HG03175 (cell line): ENCODE measurements at regions not wholly inside any gene's neighbourhood (a gene's known extent, or its start where the extent isn't known, plus 50 kb on each side); places are given as distances from the start of the nearest gene placed in this dataset.

ENCODE experiments used
- ATAC-seq: cut with Tn5 transposase; IDR thresholded peaks from one replicate; pipeline ENCODE4 v1.9.1; 2021; ENCODE audit warnings: mild to moderate bottlenecking, moderate library complexity; ENCODE audit not compliant: unreplicated experiment

DNA sequence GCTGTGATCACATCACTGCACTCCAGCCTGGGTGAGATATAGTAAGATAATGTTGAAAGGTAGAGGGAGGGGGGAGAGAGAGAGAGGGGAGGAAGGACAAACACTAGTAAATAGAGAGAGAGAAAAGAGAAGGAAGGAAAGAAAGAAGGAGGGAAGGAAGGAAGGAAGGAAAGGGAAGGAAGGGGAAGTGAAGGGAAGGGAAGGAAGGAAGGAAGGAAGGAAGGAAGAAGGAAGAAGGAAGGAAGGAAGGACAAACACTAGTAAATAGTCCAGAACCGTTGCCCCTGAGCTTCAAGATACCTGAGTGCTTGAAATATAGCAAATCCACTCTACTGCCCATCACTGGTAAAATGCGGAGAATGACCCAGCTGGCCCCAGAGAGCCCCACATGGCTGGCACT is 156.5 kb upstream of the ZNF507 start:
- no peak for ATAC-seq

DNA sequence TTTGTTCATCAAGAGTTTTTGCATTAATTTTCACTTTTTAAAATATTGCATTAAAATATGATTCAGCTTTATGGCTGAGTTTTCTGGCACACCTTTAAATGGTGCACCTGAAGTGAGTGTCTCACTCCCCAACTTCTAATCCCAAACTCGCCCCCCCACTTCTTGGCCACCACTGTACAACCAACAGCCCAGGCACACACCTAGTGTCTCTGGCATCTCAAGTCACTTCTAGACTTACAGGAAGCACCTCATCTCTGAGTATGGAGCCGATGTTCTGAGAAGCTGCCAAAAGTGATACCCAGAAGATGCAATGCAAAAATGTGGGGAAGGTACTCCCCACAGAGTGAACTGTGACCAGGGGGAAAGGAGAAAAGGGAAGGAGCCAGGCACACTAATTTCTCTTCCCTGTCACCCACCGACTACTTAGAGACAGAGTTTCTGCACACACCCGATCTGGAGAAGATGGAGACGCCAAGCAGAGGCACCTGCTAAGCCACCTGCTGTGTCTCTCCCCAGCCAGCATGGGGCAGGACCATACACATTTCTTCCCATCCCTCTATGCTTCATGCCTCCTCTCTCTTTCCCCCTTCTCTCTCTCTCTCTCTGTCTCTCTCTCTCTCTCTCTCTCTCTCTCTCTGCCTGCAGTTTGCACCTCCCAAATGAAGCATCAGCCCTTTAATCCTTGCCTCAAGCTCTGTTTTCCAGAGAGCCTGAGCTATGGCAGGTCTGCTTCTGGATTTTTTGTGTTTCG is 155.3 kb upstream of the ZNF507 start:
- ATAC-seq = no peak

GRCh38 chr19:32191921-32192320 is 153.5 kb upstream of the ZNF507 start:
- no peak for ATAC-seq

- ATAC-seq = no peak
These were observed 149.5 kb upstream of the ZNF507 start for GRCh38 chr19:32195706-32196610.

GRCh38 chr19:32196690-32197420 is 148.6 kb upstream of the ZNF507 start:
- ATAC-seq = no peak

- no peak for ATAC-seq
These were observed 147.2 kb upstream of the ZNF507 start for GRCh38 chr19:32197896-32198882.

GRCh38 chr19:32199501-32200040 is 145.8 kb upstream of the ZNF507 start:
- no peak for ATAC-seq

DNA sequence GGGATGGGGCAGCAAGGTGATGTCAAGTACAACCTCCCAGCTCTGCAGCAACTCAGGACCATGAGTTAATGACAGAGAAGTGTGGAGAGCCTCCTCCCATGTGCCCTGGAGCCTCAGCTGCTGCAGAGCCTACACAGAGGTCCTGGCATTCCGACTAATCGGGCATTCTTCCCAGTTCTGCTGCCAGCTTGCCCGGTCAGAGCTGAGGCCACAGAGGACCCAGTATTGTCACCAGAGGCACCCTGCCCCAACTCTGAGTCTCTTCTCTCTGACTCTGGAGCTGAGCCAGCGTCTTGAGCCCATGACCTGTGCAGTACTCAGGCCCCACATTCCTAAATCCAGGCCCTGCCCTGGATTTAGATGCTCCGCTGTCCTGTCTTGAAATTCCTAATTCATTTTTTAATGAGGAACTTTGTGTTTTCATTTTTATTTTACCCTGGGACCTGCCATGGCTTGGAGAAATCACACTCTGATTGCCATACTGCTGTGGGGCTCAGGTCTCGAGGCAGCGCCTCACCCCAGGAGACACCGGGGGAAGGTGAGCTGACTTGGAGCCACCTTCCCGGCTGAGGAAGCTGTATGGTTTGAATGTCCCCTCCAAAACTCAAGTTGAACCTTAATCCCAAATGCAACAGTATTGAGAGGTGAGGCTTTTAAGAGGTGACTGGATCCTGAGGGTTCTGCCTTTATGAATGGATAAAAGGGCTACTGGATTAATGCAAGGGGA is 144.9 kb upstream of the ZNF507 start:
- no peak for ATAC-seq

DNA sequence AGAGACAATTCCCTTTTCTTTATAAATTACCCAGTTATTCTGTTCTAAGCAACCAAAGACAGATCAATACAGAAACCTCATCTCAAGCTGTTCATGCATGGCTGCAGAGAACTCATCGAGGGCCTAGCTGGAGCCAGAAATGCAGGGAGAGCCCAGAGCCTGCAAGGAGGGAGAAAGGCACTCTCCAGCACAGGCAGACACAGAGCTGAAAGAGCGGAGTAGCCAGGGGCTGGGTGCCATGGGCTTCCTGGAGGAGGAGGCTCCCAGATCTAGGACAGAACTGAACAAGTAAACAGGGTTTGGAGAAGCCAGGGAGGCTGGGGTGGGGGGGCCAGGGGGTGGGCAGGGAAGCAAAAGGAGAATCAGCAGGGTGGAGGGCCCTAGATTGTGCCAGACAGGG is 144.2 kb upstream of the ZNF507 start:
- ATAC-seq = no peak

- no peak for ATAC-seq
These were observed 143.8 kb upstream of the ZNF507 start for GRCh38 chr19:32201636-32202051.

GRCh38 chr19:32202244-32202643 is 143.2 kb upstream of the ZNF507 start:
- ATAC-seq = no peak

DNA sequence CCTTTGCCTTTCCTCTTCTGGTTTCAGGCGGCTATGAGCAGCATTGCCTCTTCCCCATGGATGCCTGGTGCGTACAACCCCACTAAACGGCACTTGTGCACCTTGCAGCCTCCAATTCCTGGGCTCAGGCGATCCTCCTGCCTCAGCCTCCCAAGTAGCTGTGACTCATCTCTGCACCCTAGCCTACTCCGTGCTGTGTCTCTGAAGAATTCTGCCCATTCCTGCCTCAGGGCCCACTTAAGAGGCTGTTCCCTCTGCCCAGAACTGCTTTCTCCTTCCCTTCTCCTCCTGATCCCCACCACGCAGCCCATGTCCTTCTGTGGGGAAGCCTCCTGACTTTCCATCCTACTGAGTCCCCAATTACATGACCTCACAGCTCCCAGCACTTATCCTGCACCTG is 142.2 kb upstream of the ZNF507 start:
- ATAC-seq = no peak

GRCh38 chr19:32206065-32206464 is 139.3 kb upstream of the ZNF507 start:
- no peak for ATAC-seq

- no peak for ATAC-seq
These were observed 137.3 kb upstream of the ZNF507 start for GRCh38 chr19:32208060-32208459.

GRCh38 chr19:32219392-32219791 is 126.0 kb upstream of the ZNF507 start:
- no peak for ATAC-seq

GRCh38 chr19:32219881-32220472 is 125.4 kb upstream of the ZNF507 start:
- no peak for ATAC-seq

GRCh38 chr19:32220951-32221350 is 124.5 kb upstream of the ZNF507 start:
- ATAC-seq = no peak

DNA sequence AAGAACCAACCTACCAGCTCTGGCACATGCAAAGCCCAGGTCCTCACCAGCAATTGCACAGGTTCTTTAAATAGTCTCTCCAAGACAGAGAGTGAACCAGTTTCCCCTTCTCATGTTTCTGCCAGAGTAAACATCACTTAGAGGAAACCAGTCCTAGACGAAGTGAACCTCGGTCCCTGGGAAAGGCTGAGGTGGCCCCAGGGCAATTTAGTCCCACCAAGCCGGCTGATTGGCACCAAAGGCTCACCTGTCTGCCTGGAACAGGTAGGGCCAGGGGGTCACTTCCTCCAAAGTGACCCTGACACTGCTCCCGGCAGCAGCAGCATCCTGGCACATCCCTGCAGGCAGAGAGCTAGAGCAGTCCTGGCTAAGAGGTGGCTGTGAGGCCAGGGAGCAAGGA is 122.9 kb upstream of the ZNF507 start:
- no peak for ATAC-seq

DNA sequence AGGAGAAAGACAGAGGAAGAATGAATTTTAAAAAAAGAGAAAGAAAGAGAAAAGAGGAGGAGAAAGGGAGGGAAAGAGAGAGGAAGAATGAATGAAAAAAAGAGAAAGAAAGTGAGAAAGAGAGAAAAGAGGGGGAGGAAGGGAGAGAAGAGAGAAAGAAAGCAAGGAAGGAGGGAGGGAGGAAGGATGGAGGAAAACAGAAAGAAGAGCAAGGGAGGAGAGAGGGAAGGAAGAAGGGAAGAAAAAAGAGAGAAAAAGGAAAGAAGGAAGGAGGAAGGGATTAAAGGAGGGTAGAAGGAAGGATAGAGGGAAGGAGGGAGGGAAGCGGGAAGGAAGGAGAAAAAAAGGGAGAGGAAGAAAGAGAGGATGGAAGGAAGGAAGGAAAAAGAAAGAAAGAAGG is 122.3 kb upstream of the ZNF507 start:
- no peak for ATAC-seq
